ENCODE measurements at regions not wholly inside any gene's neighbourhood (a gene's known extent, or its start where the extent isn't known, plus 50 kb on each side); places are given as distances from the start of the nearest gene placed in this dataset.

- TF ChIP-seq POLR2A (IDR thresholded peaks at IDR 0.05), result no peak
- TF ChIP-seq CTCF (IDR thresholded peaks at IDR 0.05), result no peak
These were observed 377.8 kb upstream of the ADAMTS16 start for GRCh38 chr5:4762316-4762715.

Measured in esophagus squamous epithelium (tissue), 4 donors.